ENCODE measurements at regions not wholly inside any gene's neighbourhood (a gene's known extent, or its start where the extent isn't known, plus 50 kb on each side); places are given as distances from the start of the nearest gene placed in this dataset.

- TF ChIP-seq REST (IDR thresholded peaks at IDR 0.05; ENCODE audit: low read depth) (no peak), SRF (IDR thresholded peaks at IDR 0.05; ENCODE audit: low read depth) (no peak), POLR2A (IDR thresholded peaks at IDR 0.05; ENCODE audit: borderline replicate concordance, extremely low read depth, insufficient read depth, insufficient read length) (no peak), MAX (IDR thresholded peaks at IDR 0.05) (no peak), EZH2 (IDR thresholded peaks at IDR 0.05) (no peak), SP1 (IDR thresholded peaks at IDR 0.05; ENCODE audit: low read depth) (no peak), CTCF (IDR thresholded peaks at IDR 0.05 in 2 of 3, conservative IDR thresholded peaks at IDR 0.05 in 1 of 3; ENCODE audit: borderline replicate concordance in 1 of 3, insufficient read depth in 1 of 3, low read depth in 2 of 3, low read length in 2 of 3) (no peak)
Measured at GRCh38 chr2:144854596-144854995, 334.7 kb upstream of the ZEB2 start (continued).

GRCh38 chr2:144849612-144850011 is 329.7 kb upstream of the ZEB2 start:
- POLR2A ChIA-PET: no interaction called here
- Histone ChIP-seq H2AFZ (ENCODE audit: low read depth, low read length, poor library complexity, severe bottlenecking) (no peak overlapping the region), H3K9ac (ENCODE audit: low read length) (no peak overlapping the region), H3K79me2 (ENCODE audit: insufficient read depth, low read length) (no peaks in the 10 kb centered on the region), H3K27me3 (ENCODE audit: insufficient read depth, low read length) (no peaks in the 10 kb centered on the region), H3K4me1 (ENCODE audit: control insufficient read depth in 1 of 2, insufficient read depth in 2 of 2, low read length in 2 of 2) (no peaks in the 10 kb centered on the region), H3K27ac (ENCODE audit: low read depth, low read length) (no peak overlapping the region), H3K36me3 (ENCODE audit: control insufficient read depth in 1 of 2, insufficient read depth in 2 of 2, low read length in 2 of 2) (no peaks in the 10 kb centered on the region), H3K4me2 (ENCODE audit: low read length) (no peak overlapping the region), H4K20me1 (ENCODE audit: insufficient read depth) (no peaks in the 10 kb centered on the region), H3K9me2 (ENCODE audit: insufficient read depth) (no peaks in the 10 kb centered on the region), H3K4me3 (replicated peaks in 1 of 2; ENCODE audit: low read depth in 1 of 2, low read length in 2 of 2) (no peak overlapping the region), H3K9me3 (ENCODE audit: control insufficient read depth in 1 of 2, insufficient read depth in 1 of 2, low read depth in 1 of 2, low read length in 2 of 2) (no peaks in the 10 kb centered on the region)
- ATAC-seq: no peak
- CTCF ChIA-PET: no interaction called here
- TF ChIP-seq YY1 (IDR thresholded peaks at IDR 0.05; ENCODE audit: extremely low read depth, insufficient replicate concordance, low read depth, low read length) (no peak), EZH2 (IDR thresholded peaks at IDR 0.05) (no peak), POLR2A (IDR thresholded peaks at IDR 0.05; ENCODE audit: borderline replicate concordance, extremely low read depth, insufficient read depth, insufficient read length) (no peak), CTCF (IDR thresholded peaks at IDR 0.05 in 2 of 3, conservative IDR thresholded peaks at IDR 0.05 in 1 of 3; ENCODE audit: borderline replicate concordance in 1 of 3, insufficient read depth in 1 of 3, low read depth in 2 of 3, low read length in 2 of 3) (no peak), JUND (IDR thresholded peaks at IDR 0.05) (no peak), EZH2phosphoT487 (IDR thresholded peaks at IDR 0.05; ENCODE audit: borderline replicate concordance) (no peak), ELF1 (IDR thresholded peaks at IDR 0.05; ENCODE audit: borderline replicate concordance, low read depth) (no peak)
- RAD21 ChIA-PET (ENCODE audit: low non-redundant PET in 1 of 2, low total read pairs in 2 of 2, uncharacterized antibody in 2 of 2, unreplicated experiment in 2 of 2): no interaction called here
- intact Hi-C loops (cut with micrococcal nuclease): no loop called here
- no peak for DNase-seq (ENCODE audit: low read depth, low spot score)
- BruUV-seq (replicated peaks): no TSS peak
